IMR-90 (cell line): ENCODE measurements at regions not wholly inside any gene's neighbourhood (a gene's known extent, or its start where the extent isn't known, plus 50 kb on each side); places are given as distances from the start of the nearest gene placed in this dataset.

Source experiments
- MAZ ChIP-seq: IDR thresholded peaks from 2 replicates; pipeline ENCODE4 v1.6.1; 2012; ENCODE audit warnings: low read depth, mild to moderate bottlenecking, low read length, improper control_type of control experiment, moderate library complexity, borderline replicate concordance
- POLR2A ChIP-seq: IDR thresholded peaks from 2 replicates; pipeline ENCODE4 v1.6.1; 2012; ENCODE audit warnings: mild to moderate bottlenecking, low read depth, low read length
- RFX5 ChIP-seq: IDR thresholded peaks from 2 replicates; pipeline ENCODE4 v1.8.0; 2012; ENCODE audit warnings: low read depth, mild to moderate bottlenecking, low read length, moderate library complexity
- TF ChIP-seq, protein P1 (sequence below): fragments of 150-350 bp; IDR thresholded peaks from 2 replicates; pipeline ENCODE4 v1.6.1; 2017; ENCODE audit warnings: mild to moderate bottlenecking, antibody characterized with exemption, low read length, low read depth
- TF ChIP-seq, protein P2 (sequence below): conservative IDR thresholded peaks from 2 replicates; pipeline ENCODE4 v1.5.1; 2012; ENCODE audit warnings: mild to moderate bottlenecking, low read depth, low read length, improper control_type of control experiment

DNA sequence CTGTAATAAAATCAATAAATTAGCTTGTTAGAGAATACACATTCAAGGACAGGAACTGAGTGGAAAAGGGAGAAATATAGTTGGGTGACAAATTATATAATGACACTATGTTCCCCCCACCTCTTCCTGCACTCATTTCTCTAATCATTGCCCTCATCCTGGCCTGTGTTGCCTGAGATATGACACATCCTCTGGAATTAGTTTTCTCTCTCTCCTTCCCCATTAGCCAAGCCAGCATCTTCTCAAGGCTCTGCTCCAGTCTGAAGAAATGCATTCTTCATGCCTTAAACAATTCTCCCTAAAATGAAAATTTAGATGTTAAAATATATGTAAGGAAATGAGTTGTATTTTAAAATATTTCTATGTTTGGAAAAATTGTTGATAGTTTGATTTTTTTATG is 280.3 kb downstream of the POU4F1 start:
- TF ChIP-seq MAZ (no peak), POLR2A (no peak), RFX5 (no peak)
- TF ChIP-seq, protein P1, sequence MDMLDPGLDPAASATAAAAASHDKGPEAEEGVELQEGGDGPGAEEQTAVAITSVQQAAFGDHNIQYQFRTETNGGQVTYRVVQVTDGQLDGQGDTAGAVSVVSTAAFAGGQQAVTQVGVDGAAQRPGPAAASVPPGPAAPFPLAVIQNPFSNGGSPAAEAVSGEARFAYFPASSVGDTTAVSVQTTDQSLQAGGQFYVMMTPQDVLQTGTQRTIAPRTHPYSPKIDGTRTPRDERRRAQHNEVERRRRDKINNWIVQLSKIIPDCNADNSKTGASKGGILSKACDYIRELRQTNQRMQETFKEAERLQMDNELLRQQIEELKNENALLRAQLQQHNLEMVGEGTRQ, result no peak
- TF ChIP-seq, protein P2, sequence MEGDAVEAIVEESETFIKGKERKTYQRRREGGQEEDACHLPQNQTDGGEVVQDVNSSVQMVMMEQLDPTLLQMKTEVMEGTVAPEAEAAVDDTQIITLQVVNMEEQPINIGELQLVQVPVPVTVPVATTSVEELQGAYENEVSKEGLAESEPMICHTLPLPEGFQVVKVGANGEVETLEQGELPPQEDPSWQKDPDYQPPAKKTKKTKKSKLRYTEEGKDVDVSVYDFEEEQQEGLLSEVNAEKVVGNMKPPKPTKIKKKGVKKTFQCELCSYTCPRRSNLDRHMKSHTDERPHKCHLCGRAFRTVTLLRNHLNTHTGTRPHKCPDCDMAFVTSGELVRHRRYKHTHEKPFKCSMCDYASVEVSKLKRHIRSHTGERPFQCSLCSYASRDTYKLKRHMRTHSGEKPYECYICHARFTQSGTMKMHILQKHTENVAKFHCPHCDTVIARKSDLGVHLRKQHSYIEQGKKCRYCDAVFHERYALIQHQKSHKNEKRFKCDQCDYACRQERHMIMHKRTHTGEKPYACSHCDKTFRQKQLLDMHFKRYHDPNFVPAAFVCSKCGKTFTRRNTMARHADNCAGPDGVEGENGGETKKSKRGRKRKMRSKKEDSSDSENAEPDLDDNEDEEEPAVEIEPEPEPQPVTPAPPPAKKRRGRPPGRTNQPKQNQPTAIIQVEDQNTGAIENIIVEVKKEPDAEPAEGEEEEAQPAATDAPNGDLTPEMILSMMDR, result no peak
